ENCODE measurements at regions not wholly inside any gene's neighbourhood (a gene's known extent, or its start where the extent isn't known, plus 50 kb on each side); places are given as distances from the start of the nearest gene placed in this dataset.
"Not testable (repeated sequence)": the region's sequence is repeated elsewhere in the genome, so short reads cannot be mapped to it uniquely, and the experiment has no call there.

GRCh38 chr20:1810572-1810925, 84.7 kb upstream of the SIRPA start:
- DNase-seq: no peak

GRCh38 chr20:1809611-1810510, 85.3 kb upstream of the SIRPA start:
- no peak for DNase-seq

DNA sequence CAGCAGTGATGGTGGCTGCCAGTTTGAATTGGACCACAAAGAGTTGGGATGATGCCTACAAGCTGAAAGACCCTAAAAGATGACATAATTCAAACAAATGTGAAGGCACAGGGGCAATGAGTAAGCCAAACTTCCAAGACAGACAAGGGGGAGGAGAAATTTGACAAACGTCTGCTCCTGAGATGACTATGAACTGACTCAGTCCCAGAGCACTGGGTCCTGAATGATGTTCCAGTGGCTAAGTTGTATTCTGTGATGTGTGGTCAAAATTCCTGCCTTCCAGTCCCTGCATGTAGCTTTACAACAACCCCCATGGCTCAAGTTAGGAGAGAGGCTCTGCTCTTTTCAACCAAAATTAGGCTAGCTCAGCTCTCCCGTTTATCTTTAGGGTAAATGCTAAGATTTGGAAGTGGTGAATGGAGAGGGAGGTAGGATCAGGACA, 86.1 kb upstream of the SIRPA start:
- no peak for DNase-seq

- no peak for DNase-seq
Measured at GRCh38 chr20:1808101-1808500, 87.1 kb upstream of the SIRPA start.

DNA sequence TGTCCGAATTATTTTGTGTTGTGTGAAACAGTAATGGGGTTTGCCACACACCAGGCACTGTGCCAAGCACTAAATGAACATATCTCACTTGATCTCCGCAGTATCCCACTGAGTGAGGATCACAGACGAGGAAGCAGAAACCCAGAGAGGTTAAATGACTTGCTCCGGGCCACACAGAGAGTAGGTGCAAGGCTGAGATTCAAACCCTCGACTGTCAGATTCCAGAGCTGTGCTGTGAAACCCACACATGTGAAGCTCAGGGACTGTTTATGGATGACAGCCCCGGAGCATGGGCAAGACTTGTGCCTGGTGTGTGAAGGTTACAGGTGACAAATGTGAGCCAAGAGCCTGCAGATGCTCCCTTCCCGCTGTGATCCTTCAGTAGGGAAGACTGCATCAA, 87.8 kb upstream of the SIRPA start:
- DNase-seq: no peak

- DNase-seq: no peak
Measured at GRCh38 chr20:1806456-1806855, 88.8 kb upstream of the SIRPA start.

DNA sequence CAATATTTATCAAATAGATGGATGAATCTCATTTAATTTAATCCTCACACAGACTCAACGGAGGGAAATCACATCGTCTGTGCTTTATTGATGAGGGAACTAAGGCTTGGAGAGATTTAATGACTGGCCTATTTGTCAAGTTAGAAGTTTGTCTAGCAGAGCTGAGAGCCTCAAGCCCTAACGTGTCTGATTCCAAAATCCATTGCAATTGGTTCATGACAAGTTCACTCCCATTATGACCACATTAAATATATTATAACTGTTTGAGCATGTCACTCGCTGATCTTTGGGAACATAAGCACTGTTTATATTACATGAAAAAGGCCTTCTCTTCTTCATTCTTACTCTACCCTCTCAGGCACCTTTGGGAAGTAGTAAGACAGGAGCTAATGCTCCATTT, 89.4 kb upstream of the SIRPA start:
- no peak for DNase-seq

DNA sequence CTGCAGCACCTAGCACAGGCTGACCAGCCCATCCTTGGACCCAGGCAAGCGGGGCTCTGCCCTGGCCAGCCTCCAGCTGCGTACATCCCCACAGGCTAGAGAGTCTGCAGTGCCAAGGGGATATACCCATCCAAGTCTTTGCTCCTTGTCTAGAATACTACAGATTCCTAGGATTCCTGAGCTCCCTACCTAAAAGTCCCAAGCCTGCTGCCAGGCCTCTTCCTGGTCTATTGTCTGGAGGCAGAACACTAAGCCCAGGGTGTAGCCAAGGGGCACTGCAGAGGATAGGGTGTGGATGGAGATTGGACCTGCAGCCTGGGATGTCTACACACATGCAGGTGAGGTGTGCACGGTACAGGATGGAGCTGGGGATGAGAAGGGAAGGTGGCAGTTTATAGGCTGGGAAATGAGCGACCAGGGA, 90.0 kb upstream of the SIRPA start:
- no peak for DNase-seq

GRCh38 chr20:1804554-1804956, 90.7 kb upstream of the SIRPA start:
- DNase-seq: no peak

- no peak for DNase-seq
Measured at GRCh38 chr20:1803932-1804501, 91.2 kb upstream of the SIRPA start.

GRCh38 chr20:1803061-1803931, 91.9 kb upstream of the SIRPA start:
- DNase-seq: peak; percentile 50

DNA sequence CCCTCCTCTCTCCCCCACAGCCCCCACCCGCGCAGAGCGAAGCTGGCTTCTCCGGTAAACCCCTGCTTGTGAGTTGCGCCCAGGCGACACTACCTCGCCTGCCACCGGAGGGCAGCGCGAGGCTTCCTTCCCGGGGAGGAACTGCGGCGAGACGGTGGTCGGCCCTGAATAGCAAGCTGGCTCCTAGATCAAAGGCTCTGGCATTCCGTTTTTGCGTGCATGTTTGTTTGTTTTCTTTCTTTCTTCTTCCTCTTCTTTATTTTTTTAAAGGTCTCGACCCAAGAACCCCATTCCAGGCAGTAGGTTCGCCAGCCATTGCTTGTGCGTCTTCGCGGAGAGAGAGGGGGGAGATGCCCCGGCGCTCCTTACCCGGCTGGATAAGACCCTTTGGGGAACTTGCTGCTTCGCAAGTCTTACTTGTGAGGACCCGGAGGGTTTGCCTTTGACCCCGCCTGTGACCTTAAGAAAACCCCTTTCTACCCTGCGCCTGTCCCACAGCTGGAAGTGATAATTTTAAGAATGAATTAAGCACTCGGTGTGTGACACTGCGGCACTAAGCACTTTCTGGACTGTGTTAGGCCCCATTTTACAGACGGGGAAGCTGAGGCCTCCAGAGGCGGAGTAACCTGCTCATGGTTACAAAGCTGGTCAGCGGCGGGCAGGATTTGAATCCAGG, 92.7 kb upstream of the SIRPA start:
- peak; percentile 80 for DNase-seq

GRCh38 chr20:1801929-1802306, 93.3 kb upstream of the SIRPA start:
- no peak for DNase-seq

DNA sequence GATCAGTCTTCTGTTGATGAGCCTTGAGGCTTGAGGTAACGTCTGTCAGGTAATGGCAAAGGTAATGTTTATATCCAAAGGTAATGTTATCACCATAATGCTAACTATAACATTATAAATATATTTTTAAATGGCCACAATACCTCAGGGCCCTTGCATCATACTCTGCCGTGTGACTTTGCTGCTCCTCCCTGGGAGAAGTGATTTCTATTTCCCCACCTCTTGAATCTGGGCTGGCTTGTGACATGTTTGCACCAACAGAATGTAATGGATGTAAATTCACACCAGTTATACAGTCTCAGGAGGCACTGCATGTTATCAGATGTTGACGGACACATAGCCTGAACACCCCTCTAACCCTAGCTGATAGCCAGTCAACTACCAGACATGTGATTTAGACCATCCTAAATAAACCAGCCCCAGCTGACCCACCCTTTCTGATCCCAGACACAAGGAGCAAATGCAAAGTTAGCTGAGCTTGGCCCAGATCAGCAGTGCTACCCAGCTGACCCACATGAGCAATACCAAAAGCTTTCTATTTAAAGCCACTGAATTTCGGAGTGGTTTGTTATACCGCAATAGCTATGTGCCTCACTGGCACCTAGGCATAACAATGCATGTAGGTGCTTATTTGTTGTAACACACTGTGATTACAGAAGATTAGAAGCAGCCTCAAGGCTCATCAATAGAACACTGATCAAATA, 93.8 kb upstream of the SIRPA start:
- no peak for DNase-seq

- no peak for DNase-seq
Measured at GRCh38 chr20:1800777-1801176, 94.4 kb upstream of the SIRPA start.

DNA sequence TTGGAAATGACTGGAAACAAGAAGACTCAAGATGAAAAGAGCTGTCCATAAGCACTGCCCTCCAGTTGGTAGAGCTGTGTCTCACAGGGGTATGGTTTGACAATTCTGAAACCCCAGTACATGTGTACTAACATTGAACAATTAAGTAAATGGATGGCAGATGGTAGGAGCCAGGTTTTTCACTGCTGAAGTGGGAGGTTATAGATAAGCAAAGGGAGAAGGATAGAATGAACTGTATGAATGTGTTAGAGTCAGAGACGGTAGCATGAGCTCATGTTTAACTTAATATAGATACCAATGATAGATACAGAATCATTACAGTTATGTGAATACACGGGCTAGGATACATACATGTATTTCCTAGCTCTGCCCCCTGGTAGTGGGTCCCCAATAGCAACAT, 95.0 kb upstream of the SIRPA start:
- peak; percentile 44 for DNase-seq

DNA sequence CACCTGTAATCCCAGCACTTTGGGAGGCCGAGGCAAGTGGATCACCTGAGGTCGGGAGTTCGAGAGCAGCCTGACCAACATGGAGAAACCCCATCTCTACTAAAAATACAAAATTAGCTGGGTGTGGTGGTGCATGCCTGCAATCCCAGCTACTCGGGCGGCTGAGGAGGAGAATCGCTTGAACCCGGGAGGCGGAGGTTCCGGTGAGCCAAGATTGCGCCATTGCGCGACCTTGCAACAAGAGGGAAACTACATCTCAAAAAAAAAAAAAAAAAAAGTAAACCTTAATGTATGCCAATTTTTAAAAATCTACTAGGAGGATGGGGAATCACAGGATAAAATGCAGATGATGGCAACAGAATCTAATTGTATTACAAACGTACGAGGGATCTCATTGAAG, 95.5 kb upstream of the SIRPA start:
- DNase-seq: not testable (repeated sequence)

DNA sequence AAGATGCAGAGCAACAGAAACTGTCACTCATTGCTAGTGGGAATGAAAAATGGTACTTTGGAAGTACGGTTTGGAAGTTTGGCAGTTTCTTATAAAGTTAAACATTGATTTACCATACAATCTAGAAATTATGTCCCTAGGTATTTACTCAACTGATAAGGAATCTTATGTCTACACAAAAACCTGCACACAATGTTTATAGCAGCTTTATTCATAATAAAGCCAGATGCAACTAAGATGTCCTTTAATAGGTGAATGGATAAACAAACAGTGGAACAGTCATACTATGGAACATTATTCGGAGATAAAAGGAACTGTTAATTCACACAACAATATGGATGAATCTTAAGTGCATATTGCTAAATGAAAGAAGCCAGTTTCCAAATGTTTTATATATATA, 96.2 kb upstream of the SIRPA start:
- DNase-seq: no peak

DNA sequence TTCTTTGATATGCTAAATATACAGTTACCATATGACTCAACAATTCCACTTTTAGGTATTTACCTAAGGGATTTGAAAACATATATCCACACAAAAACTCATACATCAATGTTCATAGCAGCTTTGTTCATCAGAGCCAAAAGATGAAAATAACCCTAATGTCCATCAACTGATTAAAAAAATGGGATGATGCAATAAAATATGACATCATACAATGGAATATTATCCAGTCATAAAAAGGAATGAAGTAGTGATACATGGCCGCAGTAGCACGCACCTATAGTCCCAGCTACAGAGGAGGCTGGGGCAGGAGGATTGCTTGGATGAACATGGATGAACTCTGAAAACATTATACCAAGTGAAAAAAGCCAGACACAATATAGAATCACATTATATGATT, 101.4 kb upstream of the SIRPA start:
- DNase-seq: no peak

GRCh38 chr20:1792274-1792673, 102.9 kb upstream of the SIRPA start:
- DNase-seq: no peak

- DNase-seq: no peak
Measured at GRCh38 chr20:1790386-1790785, 104.8 kb upstream of the SIRPA start.

DNA sequence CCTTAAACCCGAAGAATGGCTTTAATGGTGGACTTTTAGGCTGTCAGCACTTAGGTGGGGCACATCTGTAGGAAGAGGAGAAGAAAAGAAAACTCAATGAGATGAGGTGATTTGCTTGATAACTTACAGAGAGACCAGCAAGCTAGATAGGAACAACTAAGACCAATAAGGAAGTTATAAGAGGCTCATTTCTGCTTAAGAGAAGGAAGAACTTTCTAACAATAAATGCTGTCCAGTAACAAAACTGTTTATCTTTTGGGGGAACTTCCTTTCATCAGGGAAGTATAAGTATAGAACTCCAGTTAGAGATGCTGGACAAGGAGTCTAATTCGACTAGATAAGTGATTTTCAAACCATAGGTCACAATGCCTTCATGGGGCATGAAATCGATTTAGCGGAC, 107.2 kb upstream of the SIRPA start:
- no peak for DNase-seq

- no peak for DNase-seq
Measured at GRCh38 chr20:1786486-1786885, 108.7 kb upstream of the SIRPA start.

Measured in NCI-H2171 (cell line).